HG02870 (cell line): ENCODE measurements at regions not wholly inside any gene's neighbourhood (a gene's known extent, or its start where the extent isn't known, plus 50 kb on each side); places are given as distances from the start of the nearest gene placed in this dataset.
"Not testable (repeated sequence)": the region's sequence is repeated elsewhere in the genome, so short reads cannot be mapped to it uniquely, and the experiment has no call there.

ENCODE experiments used
- ATAC-seq: cut with Tn5 transposase; IDR thresholded peaks from one replicate; pipeline ENCODE4 v1.9.1; 2021; ENCODE audit warnings: mild to moderate bottlenecking, moderate library complexity; ENCODE audit not compliant: unreplicated experiment

- ATAC-seq: no peak
Observed at GRCh38 chr2:128668946-128669345, 350.3 kb upstream of the HS6ST1 start.

DNA sequence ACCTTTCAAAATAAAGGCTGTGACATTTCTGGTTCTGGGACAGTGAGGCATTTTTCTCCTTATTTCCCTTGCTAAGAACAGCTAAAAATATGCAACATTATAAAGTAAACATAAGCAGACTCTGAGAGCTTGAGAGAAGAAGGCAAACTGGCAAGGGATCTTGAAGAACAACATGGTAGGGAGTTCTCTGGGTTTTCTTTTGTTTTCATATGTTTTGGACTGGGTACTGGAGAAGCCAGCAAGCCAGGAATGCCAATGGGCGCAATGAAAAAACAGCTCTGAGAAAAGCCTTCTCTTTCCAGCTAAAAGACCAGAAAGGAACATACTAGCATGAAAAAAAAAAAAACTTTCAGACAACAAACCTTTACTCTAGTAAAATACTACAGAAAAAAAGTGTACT, 351.4 kb upstream of the HS6ST1 start:
- ATAC-seq: no peak

GRCh38 chr2:128671981-128672757, 353.5 kb upstream of the HS6ST1 start:
- ATAC-seq: not testable (repeated sequence)

GRCh38 chr2:128679680-128680079, 361.0 kb upstream of the HS6ST1 start:
- ATAC-seq: not testable (repeated sequence)

DNA sequence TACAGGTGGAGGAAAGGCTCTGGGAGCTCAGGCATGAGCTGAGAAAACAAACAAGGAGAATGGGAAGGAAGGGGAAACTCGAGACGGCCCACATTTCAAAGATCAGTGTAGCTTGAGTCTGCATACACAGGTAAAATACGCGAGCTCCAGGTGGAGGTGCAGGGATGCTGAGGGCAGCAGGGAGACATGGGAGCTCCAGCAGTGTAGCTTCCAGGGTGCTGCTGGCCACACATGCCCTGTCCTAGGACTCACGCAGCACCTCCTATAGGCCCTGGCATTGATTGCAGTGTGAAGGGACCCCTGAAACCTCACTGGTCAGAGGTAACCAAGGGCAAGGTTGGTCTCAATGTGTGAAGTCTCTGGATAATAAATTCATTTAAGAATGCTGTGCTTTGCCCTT, 362.8 kb upstream of the HS6ST1 start:
- ATAC-seq: no peak

GRCh38 chr2:128682266-128682665, 363.6 kb upstream of the HS6ST1 start:
- ATAC-seq: no peak

DNA sequence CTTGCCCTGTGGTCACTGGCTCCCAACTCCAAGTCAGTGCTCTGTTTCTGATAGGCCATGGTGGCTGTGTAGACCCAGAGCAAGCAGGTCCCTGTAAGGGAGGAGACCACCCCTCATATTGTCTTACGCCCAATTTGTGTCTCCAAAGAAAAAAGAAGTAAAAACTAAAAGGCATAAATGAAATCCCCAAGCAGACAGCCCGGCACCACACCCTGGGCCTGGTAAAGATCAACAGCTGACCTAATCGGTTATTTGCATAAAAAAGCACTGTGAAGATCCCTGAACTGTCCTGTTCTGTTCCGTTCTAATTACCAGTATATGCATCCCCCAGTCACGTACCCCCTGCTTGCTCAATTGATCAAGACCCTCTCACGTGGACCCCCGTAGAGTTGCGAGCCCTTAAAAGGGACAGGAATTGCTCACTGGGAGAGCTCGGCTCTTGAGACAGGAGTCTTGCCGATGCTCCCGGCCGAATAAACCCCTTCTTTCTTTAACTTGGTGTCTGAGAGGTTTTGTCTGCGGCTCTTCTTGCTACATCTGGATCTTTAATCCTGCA, 364.1 kb upstream of the HS6ST1 start:
- ATAC-seq: no peak

DNA sequence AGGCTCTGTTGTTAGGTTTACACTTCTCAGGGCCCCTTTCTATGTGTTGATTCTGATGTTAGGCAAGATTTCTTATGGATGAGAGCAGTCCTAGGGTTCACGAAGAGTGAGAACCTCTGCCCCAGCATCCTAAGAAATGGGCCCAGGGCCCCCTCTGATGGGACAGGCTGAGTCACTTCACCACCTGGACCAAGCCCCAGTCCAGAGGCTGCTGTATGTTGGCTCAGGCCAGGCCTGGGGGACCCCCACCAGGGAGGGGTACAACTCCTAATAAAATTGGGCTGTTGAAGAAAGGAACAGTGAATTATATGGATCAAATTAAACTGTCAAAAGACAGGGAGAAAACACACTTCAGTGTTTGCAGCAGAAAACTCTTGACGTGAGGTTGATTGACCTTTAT, 365.9 kb upstream of the HS6ST1 start:
- ATAC-seq: no peak

GRCh38 chr2:128685841-128686496, 367.3 kb upstream of the HS6ST1 start:
- no peak for ATAC-seq

DNA sequence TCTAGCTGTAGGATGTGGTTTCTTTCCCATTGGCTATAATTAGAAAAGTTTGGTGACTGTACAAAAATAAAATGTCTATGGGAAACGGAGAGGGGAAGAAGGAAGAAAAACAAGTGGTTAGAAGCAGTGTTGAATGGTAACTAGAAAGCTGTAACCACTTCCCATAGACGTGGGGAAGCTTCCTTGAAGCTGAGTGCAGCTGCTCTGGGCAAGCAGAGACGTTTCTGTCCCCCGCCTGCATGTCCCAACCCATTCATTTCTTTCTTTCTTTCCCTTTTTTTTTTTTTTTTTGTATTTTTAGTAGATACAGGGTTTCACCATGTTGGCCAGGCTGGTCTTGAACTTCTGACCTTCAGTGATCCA, 367.8 kb upstream of the HS6ST1 start:
- no peak for ATAC-seq

DNA sequence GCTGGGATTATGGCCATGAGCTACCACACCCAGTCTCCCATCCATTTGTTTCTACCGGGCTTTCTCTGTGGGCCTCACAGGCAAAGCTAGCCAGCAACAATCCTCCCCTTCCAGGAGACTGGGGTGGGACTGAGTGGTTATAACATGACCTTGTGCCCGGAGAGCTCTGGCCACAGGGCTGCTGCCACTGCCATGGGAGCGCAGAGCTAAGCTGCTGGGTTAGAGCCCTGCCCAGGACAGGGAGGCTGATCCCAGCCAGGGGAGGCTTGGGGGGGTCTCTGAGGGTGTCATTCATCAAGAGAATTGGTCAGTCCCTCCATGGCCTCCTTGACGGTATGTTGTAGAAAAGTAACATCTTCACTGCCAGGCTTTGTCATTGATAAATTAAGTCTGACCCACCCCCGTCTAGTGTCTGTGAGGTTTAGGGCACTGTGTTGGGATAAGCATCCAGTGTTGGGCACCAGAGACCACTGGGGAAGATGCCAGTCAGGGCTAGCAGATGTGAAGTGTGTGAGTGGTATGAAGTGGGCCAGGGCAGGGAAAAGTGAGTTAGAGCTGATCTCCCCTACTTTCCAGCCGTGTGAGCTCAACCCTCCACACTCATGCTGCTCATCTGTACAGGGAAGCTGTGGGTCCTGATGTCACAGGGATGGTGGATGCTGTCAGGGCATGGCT, 368.4 kb upstream of the HS6ST1 start:
- ATAC-seq: no peak

DNA sequence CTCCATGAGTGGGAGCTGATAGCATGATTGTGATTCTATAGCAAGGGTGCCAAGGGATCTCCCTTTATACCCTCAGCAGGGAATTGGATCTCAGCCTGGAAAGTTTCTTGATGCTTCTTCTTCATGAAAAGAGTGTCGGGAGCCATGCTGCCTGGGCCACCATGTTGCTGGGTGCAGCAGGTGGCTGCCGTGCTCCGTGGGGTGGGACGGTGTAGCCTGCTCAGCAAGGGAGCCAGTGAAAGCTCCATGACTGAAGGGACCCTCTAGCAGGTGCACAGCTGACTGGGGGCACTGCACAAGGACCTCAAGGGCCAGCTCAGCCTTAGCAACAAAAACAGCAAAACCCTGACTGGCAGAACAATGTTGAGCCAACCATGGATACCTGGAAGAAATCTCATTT, 368.9 kb upstream of the HS6ST1 start:
- ATAC-seq: no peak

GRCh38 chr2:128689971-128690370, 371.3 kb upstream of the HS6ST1 start:
- ATAC-seq: no peak

DNA sequence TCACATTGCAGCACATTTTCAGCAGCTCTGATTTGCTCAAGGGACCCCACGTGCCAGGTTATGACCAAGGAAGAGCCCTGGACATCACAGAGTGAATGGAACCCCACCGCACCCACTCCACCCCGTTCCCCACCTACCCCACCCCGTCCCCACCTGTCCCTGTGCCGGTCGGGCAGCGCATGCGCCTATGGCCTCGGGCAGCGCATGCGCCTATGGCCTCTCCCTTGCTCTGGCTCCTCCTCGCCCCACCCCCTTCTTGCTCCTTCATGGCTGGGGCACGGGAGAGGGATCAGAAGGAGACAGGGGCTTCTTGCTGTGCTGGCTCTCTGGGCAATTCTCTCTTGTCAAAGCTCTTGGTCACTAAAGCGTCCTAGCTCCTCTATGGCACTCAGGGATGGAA, 371.8 kb upstream of the HS6ST1 start:
- no peak for ATAC-seq

DNA sequence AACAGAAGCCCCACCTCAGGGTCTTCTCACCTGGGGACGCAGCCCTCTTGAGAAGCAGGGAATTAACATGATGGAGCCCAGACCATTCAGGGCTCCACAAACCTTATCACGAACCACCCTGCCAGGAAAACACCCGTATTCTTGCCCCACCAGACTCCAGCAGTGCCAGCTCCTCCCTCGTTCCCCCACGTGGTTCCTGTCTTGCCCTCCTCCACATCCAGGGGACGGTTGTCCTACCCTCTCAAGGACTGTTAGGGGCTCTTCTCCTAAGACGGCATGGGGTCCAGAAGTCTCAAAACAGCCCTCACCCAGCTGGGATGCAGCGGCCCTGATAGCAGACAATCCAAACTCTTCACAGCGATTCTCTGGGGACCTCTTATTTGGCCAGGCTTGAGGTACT, 372.2 kb upstream of the HS6ST1 start:
- no peak for ATAC-seq

DNA sequence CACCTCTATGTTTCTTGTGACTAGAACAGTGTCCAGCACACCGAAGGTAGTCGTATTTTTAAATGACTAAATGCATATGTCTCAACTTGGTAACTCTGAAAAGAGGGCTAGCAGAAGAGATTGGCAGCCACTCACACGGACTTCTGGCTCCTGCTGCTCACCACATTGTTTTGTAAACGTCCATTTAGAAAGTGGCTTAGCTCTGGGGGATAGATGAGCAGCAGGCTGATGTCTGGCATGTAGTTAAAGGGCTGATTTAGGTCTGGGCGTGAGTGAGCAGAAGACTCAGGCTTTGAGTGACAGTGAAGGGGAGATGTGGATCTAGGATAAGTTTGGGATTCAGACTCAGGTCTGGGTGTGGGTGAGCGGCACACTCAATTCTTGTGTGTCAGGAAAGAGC, 372.9 kb upstream of the HS6ST1 start:
- ATAC-seq: no peak

DNA sequence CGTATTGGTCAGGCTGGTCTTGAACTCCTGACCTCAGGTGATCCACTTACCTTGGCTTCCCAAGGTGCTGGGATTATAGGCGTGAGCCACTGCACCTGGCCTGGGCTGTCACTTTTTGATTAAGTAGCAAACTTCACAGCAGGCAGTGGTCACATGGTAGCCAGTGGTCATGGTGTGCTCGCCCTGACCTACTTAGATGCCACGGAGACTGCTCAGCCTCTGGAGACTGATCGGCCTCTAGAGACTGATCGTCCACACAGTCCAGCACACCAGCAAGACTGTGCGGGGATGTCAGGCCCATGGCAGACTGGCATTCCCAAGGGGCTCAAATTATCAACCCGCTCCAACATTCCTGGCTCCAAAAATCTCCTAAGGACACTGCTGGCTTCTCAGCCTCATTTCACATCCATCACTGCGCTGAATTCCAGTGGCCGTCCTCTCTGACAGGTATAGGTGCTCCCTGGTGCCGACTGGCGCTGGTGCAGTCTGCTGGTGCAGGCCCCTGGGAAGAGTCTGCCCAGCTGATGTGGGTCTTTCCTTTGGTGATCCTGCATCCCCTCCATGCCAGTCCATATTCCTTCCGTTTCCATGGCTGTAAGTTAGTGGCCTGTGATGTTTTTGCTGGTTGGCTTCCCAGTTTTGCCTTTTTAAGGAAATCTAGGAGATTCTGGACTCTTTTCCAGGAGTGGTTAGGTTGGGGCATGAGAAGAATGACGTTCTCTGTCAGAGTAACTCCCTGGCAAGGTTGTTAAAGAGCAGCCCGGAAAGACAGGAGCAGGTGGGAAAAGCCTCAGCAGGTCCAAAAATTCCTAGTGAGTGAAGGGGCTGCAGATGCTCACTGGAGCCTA, 374.5 kb upstream of the HS6ST1 start:
- ATAC-seq: no peak

GRCh38 chr2:128693743-128694029, 375.0 kb upstream of the HS6ST1 start:
- no peak for ATAC-seq

DNA sequence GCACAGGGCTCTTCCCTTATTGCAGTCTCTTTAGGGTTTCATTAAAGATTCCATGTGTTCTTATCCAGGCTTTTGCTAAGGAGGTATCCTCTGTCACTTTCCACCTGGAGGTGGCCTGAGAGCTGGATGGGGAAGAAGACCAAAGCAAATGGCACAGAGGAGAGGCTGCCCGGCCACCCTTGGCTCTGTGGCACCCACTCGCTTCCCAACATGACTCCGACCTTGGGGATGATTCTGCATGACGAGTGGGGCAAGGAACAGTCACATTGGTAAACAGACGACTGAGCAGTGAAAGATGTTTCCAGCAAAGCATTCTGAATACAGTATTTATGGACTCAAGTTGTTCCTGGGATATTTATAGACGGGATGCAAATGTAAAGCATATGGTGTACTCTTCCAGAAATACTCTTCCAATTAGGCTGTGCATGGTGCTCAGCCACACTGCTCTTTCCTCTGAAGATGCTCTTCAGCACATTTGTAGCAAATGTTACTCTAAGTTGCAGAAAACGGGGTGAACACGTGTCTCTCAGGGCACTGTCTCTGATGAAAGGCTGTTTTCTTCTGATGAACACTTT, 377.1 kb upstream of the HS6ST1 start:
- no peak for ATAC-seq

GRCh38 chr2:128696421-128696820, 377.8 kb upstream of the HS6ST1 start:
- no peak for ATAC-seq

GRCh38 chr2:128701418-128701817, 382.8 kb upstream of the HS6ST1 start:
- no peak for ATAC-seq
